Activated CD8-positive, alpha-beta memory T cell treated with anti-CD3 and anti-CD28 coated beads for 4 hours (primary cell): ENCODE measurements at regions not wholly inside any gene's neighbourhood (a gene's known extent, or its start where the extent isn't known, plus 50 kb on each side); places are given as distances from the start of the nearest gene placed in this dataset.
"Not testable (repeated sequence)": the region's sequence is repeated elsewhere in the genome, so short reads cannot be mapped to it uniquely, and the experiment has no call there.

Experiments
- DNase-seq, 2 donors: peaks; one replicate each; pipeline ENCODE4 v3.0.0-alpha.2; 2020; ENCODE audit warnings: low read depth in 2 of 2

DNA sequence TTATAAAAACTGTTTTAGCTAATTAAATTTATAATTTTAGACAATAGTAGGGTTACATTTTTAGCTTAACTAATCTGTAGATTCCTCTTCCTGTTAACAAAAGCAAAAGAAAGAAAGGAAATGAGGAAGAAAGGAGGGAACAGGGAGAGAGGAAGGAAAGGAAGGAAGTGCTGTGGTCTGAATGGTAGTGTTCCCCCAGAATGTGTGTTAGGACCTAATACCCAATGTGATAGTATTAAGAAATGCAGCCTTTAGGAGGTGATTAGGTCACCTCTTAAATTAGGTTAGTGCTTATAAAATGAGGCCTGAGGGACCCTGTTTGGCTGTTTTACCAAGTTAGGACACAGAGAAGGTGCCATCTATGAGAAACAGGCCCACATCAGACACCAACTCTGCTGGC, 136.9 kb upstream of the SAMSN1 start:
- DNase-seq: no peak

DNA sequence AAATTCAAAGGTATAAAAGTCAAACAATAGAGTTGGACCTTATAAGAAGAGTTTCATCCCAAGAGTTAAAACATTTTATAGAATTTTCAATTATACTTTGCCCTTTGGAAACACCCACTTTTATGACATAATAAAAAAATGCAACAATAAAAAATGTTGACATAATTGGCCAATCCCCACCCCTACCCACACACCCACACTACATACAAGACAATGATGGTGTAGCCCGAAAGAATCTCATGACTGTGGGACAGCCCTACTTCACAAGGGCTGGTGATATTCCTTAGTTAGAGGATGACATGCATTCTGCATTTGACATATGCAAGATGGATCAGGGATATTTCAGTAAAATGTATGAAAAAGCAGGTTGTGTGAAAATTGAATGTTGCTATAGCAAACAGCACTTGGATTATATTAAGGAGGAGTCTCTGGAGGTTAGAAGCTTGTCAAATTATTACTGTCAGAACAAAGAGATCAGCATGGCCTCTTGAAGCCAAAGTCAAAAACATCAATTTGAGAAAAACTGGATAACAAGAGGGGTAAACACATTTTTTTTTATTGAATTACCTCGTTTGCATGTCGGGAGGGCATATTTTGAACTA, 133.0 kb upstream of the SAMSN1 start:
- DNase-seq: no peak

DNA sequence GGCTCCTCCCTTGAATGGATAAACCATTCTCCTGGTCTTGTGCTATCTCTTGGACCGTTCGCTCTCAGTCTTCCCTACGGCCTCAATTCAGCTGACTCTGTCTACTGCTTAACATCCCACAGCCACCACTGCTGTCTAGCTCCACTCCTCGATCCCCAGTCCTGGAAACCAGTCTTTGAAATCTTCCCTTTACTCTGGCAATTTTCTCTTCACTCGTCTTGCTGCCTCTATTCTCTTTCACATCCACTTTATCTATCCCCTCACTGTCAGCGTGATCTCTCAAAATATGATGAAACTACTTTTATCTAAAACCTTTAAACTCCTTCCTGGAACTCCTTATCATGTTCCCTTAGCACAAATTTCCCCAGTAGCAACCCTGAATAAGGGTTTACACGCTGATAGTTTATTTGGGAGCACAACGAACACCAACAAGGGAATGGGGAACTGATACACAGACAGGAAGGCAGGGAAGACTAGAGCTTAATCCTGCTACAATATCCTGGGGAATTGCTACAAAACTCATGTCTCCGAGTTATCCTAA, 131.6 kb upstream of the SAMSN1 start:
- DNase-seq: no peak

DNA sequence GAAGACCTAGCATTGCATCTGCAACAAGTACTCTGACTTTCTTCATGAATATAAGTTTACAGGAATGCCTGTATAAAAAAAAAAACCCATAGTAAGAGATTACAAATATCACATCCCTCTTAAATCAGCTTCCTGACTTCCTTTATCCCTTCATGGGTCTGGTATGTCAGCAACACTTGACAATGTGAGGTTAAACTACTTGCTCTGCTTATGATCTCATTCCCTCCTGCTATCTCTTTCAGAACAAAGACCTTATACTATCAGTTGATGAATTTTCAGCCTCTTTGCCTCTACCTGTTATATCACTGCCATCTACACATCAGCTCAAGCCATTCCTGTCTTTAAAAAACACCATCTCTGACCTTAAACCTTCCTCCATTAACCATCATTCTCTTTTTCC, 130.9 kb upstream of the SAMSN1 start:
- DNase-seq: no peak

DNA sequence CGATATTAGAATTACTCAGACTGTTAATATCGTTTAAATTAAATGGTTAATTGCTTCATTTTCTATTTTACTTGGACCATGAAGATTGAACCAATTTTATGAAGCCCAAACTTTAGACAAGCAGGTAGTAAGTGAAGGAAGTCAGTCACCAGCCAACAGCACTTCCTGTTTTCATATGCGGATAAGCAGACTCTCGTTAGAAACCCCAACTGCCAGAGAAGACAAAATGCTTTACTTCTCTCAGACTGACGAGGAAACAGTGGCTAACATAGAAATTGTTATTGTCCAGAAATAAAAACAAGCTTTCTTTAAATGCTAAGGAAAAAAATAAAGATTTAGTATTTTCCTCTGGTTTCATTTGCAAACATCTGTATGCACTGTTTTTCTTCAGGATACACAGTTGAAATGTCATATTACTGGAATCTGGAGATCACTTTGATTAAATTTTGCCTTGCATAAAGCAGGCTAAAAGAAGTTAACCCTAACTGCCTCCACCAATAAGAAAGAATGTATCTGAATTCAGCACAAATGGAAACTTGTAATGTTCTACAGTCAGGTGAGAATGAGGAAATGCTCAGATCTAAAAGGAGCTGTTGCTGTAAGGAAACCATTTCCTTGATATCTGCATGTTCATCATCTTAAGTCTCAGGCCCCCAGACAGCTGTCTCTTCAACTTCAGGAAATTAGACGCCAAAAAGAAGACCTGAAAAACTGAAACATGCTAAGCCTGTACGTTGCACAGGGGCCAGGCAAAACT, 129.8 kb upstream of the SAMSN1 start:
- DNase-seq: no peak

DNA sequence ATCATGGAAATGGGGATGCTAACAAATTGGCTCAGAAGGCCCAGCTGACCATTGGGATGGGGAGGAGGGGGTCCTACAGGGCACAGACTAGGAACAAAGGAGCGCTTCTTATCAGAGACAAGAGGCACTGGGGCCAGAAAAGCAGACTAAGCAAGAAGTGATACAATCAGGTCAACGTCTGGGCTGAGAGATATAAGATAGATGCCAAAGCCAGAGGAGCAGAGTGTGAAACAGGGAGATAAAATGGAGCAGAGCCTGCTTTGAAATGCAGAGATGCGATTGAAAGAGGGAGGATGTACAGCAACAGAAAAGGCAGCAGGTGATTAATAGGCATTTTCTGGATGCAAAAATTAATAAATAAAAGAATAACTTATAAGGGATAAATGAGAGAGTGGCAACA, 127.5 kb upstream of the SAMSN1 start:
- DNase-seq: no peak

DNA sequence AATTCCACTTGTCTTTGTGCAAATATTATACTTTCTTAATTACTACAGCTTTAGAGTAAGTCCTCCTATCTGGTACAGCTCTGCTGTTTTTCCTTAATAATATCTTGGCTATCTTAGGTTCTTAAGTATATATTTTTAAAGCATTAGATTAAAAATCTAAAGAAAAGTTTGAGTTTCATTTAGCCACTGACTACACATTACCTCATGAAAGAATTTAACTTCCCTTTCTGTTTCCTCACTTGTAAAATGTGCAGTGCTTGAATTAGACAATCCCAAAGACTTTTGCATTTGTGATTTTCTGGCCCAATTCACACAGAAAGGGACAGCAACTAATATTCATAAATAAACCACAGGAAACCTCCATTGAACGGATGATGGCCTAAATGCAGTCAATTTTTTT, 126.4 kb upstream of the SAMSN1 start:
- no peak for DNase-seq

DNA sequence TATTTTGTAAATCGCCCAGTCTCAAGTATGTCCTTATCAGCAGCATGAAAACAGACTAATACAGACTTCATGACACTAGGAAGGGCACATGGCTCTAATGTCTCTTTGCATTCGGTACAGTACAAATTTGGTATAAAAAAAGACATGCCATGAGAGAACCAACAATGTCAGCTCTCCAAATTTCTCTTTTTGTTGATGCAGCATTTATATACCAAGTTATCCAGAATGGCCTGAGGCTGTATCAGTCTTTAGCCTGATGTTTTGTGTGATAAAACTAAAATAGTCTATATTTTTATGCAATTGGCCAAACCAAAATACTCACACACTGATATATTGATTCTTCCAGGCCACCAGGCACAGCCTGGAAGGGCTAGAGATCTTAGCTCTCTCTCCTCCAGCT, 124.3 kb upstream of the SAMSN1 start:
- DNase-seq: no peak

DNA sequence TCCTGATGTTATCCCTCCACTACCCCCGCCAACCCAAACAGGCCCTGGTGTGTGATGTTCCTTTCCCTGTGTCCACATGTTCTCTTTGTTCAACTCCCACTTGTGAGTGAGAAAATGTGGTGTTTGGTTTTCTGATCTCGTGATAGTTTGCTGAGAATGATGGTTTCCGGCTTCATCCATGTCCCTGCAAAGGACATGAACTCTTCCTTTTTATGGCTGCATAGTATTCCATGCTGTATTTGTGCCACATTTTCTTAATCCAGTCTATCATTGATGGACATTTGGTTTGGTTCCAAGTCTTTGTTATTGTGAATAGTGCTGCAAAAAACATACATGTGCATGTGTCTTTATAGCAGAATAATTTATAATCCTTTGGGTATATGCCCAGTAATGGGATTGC, 123.0 kb upstream of the SAMSN1 start:
- not testable (repeated sequence) for DNase-seq

DNA sequence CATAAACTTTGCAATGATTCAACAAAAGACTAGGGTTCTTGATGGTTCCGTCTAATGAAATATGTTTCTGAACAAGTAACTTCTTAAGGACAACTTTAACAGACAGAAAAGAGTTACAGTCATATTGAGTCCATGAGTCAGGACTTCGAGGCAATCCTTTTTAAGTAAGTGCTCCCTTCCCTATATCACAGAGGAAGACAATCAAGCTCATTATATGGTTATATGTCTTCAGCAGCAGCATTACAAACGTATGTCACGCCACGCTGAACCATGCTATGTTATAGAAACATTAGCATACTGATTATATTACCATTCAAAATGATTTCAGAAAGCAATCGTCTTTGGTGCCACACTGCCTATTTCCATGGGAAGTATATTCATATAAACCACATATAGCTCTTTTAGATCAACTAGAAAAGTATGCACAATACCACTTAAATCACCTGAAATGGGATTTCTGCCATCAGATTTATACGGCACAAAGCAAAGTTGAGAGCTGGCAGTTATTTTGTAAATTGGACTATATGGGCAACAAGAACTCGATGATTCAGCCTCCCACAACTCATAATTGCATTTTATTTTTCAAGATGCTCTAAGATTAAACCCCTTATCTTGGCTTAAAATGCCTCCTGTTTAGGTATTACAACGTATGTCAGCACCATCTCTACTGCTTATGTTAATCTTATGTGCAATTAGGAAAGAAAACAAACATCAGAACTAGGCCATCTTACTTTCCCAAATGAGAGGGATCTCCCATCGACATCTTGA, 111.3 kb upstream of the SAMSN1 start:
- no peak for DNase-seq

DNA sequence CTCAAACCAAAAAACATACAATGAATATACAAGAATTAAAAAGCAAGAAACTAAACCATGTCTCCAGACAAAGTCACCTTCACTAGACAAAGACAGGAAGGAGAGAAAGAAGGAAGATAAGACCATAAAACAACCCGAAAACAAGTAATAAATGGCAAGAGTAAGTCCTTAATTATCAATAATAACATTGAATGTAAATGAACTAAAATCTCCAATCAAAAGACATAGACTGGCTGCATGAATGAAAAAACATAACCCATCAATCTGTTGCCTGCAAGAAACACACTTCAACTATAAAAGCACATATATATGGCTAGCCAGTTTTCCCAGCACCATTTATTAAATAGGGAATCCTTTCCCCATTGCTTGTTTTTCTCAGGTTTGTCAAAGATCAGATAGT, 100.8 kb upstream of the SAMSN1 start:
- DNase-seq: no peak

DNA sequence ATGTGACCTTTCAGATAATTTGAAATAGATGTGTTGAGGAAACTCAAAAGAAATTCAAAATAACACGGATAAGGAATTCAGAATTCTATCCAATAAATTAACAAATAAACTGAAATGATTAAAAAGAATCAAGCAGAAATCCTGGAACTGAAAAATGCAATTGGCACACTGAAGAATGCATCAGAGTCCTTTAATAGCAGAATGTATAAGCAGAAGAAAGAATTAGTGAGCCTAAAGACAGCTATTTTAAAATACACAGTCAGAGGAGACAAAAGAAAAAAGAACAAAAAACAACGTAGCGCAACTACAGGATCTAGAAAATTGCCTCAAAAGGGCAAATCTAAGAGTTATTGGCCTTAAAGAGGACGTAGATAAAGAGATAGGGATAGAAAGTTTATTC, 99.6 kb upstream of the SAMSN1 start:
- DNase-seq: no peak

DNA sequence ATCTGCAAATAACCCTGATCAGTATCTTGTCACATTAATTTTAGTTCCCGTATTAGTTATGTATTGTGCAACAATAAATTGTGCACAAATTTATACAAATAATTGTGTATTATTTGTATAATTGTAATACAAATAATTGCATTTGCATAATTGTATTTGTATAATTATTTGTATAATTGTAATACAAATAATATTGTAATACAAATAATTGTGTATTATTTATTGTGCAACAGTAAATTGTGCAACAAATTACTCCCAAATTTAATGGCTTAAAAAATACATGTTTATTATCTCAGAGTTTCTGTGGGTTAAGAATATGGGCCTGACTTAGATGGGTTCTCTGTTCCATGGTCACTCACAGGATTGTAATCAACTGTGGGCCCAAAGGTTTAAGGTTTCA, 86.2 kb upstream of the SAMSN1 start:
- DNase-seq: no peak

DNA sequence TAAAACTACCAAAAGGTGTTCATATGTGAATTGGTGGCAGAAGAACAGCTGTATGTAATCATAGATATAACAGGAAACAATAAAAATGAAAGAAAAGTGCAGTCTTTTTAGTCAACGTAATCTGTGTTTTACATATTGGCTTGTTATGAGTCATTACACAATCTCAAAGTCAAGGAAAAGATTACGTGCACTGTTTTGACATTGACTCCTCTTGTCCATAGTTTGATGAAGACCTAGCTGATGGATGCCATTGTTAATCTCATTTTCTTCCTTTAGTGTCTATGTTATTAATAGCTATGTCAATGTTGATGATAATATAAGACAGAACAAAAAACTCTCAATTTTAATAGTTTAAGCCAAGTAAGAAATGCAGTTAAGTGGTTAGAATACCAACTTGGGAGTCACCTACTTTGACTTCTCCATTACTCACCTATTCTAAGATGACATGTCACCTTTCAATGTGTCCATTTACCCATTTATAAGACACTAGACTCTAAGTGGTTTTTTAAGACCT, 84.5 kb upstream of the SAMSN1 start:
- no peak for DNase-seq

DNA sequence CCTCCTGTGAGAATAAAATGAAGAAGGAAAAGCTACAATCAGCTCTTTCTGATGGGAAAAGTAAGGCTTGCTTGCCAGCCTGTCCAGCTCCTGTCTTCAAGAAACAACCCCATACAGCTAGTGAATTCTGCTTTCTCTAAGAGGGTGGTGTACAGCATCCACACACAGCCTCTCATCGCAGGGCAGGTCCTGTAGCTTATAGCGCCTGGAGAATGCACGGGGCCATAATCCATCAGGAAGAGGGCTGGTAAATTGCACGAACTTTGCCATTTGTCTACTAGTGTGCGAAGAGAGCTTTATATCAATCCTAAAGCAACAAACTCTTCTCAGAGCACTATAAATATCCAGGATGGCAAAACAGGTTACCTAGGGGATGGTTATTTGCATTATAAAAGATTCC, 83.3 kb upstream of the SAMSN1 start:
- no peak for DNase-seq

DNA sequence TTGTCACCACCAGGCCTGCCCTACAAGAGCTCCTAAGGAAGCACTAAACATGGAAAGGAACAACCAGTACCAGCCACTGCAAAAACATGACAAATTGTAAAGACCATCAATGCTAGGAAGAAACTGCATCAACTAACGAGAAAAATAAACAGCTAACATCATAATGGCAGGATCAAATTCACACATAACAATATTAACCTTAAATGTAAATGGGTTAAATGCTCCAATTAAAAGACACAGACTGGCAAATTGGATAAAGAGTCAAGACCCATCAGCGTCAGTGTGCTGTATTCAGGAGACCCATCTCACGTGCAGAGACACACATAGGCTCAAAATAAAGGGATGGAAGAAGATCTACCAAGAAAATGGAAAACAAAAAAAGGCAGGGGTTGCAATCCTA, 77.0 kb upstream of the SAMSN1 start:
- DNase-seq: not testable (repeated sequence)

DNA sequence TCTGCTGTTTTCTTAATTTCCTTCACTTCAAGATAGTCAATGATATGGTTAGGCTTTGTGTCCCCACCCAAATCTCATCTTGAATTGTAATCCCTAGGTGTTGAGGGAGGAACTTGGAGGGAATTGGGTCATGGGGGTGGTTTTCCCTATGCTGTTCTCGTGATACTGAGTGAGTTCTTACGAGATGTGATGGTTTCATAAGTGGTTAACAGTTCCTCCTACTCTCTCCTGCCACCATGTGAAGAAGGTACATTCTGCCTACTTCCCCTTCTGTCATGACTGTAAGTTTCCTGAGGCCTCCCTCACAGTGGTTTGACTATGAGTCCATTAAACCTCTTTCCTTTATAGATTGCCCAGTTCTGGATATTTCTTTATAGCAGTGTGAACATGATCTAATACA, 74.0 kb upstream of the SAMSN1 start:
- no peak for DNase-seq

DNA sequence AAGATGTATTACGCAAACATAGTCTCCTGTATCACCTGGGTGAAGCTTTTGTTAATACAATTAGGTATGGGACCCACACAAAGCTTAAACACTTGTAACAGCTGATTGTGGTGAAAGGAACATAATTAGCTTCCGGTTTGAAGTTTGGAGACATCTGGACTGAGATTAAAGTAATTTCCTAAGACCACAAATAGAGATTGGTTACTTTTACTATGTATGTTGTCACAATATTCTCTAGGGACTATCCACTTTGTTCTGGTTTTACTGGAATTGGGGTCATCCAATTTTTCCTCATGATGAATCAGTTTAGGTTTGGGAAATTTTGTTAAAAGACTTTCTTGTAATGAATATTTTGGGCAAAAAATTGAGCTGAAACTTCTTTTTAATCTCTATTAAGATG, 71.8 kb upstream of the SAMSN1 start:
- no peak for DNase-seq

DNA sequence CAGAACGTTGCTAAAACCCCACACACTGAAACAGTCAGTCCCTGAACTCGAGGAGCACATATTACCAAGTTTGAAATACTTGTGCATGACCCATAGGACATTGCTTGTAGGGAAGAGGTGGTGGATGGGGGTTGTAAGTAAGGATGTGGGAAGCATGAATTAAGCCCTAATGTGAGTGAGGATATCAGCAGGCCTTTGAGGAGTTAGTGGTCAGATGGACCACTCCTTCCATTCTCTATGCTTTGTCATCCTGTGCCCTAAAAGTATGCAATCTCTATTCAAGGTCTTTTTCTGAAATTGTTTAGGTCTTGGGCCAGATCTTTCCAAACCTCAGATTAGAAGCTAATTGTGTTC, 70.9 kb upstream of the SAMSN1 start:
- no peak for DNase-seq

DNA sequence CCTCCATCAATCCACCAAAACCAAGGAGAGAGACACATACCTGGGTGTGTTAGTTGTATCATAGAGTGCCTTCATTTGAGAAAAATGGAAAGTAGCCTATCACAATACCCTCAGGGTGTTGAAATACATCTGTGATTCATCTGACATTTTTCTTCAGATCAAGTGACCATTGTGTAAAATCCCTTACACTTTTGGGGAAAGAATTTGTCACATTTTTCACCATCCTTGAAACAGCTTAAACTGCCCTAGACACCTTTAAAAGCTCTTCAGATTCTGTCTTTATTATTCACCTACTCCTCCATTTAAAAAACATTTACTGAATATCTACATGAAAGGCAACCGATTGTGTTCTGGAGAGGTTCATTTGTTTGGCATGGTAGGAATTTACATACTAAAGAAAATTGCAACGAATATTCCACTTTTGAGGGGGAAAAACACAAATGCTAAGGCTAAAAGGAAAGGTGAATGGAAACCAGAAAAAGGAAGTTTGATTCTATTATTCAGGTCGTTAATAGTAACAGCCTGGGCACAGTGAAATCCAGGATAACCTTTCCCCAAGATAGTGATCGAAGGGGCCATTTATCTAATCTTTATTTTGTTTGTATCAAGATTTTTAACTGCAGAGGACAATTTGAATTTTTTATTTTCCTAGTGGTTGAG, 70.4 kb upstream of the SAMSN1 start:
- DNase-seq: no peak

DNA sequence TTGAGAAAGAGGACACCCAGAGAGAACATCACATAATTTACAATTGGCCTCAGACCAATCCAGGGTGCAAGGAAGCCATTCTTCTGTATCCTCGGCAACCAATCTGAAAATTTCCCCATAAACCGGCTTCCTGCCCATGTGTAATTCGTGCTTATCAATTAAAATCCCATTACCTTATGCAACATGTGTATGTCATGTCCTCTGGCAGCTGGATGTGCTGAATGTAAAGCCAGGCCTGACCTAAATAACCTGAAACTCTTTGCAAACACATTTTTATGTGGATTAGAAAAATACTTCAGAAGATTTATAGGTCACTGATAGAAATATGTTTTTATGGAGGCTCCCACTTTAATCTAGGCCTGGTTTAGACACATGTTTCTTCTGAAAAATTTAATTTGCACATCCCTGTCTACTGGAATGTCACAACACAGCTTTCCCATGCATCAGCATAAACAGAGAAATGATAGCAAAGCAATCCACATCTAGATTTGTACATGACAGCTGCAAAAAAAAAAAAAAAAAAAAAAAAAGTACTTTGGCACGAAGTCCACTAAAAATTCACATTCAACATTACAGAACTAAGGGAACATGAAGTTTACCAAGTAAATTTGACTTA, 69.4 kb upstream of the SAMSN1 start:
- no peak for DNase-seq

DNA sequence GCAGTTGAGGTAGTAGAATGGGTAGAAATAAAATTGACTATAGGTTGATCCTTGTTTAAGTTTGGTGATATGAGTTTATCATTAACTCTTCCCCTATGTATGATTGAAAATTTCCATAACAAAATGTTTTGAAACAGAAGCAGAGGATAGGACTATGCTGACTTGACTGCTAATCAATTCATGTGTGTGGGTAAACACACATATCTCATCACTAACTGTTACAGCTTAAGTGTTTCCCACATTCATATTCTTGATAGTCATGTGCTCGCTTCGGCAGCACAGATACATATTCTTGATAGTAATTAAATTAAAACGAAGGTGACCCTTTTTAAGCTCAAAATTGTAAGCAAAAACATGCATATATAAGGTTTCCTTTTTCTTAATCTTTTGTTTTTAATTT, 68.2 kb upstream of the SAMSN1 start:
- DNase-seq: no peak
